Mesenchymal stem cell (in vitro differentiated cells and primary cell): ENCODE measurements at regions not wholly inside any gene's neighbourhood (a gene's known extent, or its start where the extent isn't known, plus 50 kb on each side); places are given as distances from the start of the nearest gene placed in this dataset.
A peak's percentile ranks its signal among the peaks of the same experiment; 100 is the strongest.

ENCODE experiments used
- DNase-seq: peaks from one replicate; pipeline ENCODE4 v3.0.0-alpha.2; 2013
- H2AFZ ChIP-seq: one replicate; pipeline ENCODE4 v1.6.1; 2013; ENCODE audit warnings: low read depth, mild to moderate bottlenecking, control low read depth, inconsistent platforms, low read length, moderate library complexity
- H2AK5ac ChIP-seq: 2 replicates; pipeline ENCODE4 v1.6.1; 2013; ENCODE audit warnings: low read length, moderate library complexity, mild to moderate bottlenecking, inconsistent platforms; ENCODE audit not compliant: severe bottlenecking
- H2BK120ac ChIP-seq: one replicate; pipeline ENCODE4 v1.6.1; 2013; ENCODE audit warnings: low read depth, mild to moderate bottlenecking, inconsistent platforms, low read length, moderate library complexity
- H2BK12ac ChIP-seq, 2 experiments: one replicate each; pipeline ENCODE4 v1.6.1; 2013; ENCODE audit warnings: inconsistent platforms in 2 of 2, low read length in 2 of 2, mild to moderate bottlenecking in 2 of 2, moderate library complexity in 2 of 2, control low read depth in 1 of 2
- H2BK15ac ChIP-seq: one replicate; pipeline ENCODE4 v1.6.1; 2013; ENCODE audit warnings: mild to moderate bottlenecking, low read depth, inconsistent platforms; ENCODE audit not compliant: poor library complexity, severe bottlenecking
- H2BK5ac ChIP-seq: 2 replicates; pipeline ENCODE4 v1.6.1; 2013; ENCODE audit warnings: low read depth, mild to moderate bottlenecking, low read length, control low read depth, inconsistent platforms; ENCODE audit not compliant: poor library complexity, severe bottlenecking
- H3K14ac ChIP-seq, 2 experiments: one replicate each; pipeline ENCODE4 v1.6.1; 2013; ENCODE audit warnings: inconsistent platforms in 2 of 2, low read length in 2 of 2, control low read depth in 1 of 2, mild to moderate bottlenecking in 1 of 2, moderate library complexity in 1 of 2
- H3K18ac ChIP-seq, 2 experiments: one replicate each; pipeline ENCODE4 v1.6.1; 2013; ENCODE audit warnings: inconsistent platforms in 2 of 2, low read length in 2 of 2, control low read depth in 1 of 2, low read depth in 1 of 2, mild to moderate bottlenecking in 1 of 2
- H3K23ac ChIP-seq, 2 experiments: one replicate each; pipeline ENCODE4 v1.6.1; 2013; ENCODE audit warnings: inconsistent platforms in 2 of 2, low read length in 2 of 2, mild to moderate bottlenecking in 2 of 2, moderate library complexity in 2 of 2, control low read depth in 1 of 2
- H3K27ac ChIP-seq: 2 replicates; pipeline ENCODE4 v1.5.1; 2013; ENCODE audit warnings: mild to moderate bottlenecking, moderate library complexity, low read length, control low read depth, inconsistent platforms; ENCODE audit not compliant: poor library complexity, severe bottlenecking
- H3K27me3 ChIP-seq, 2 experiments: 2 replicates each; pipeline versions ENCODE4 v1.6.1 to v1.7.0; 2013; ENCODE audit warnings: low read length in 2 of 2, mild to moderate bottlenecking in 2 of 2, moderate library complexity in 2 of 2, control low read depth in 1 of 2, inconsistent platforms in 1 of 2; ENCODE audit not compliant: control insufficient read depth in 1 of 2, insufficient read depth in 1 of 2
- H3K36me3 ChIP-seq, 2 experiments: 2 replicates each; pipeline versions ENCODE4 v1.6.1 to v1.7.0; 2013; ENCODE audit warnings: low read length in 2 of 2, control low read depth in 1 of 2, inconsistent platforms in 1 of 2, low read depth in 1 of 2, mild to moderate bottlenecking in 1 of 2; ENCODE audit not compliant: insufficient read depth in 2 of 2, control insufficient read depth in 1 of 2
- H3K4ac ChIP-seq, 2 experiments: one replicate each; pipeline ENCODE4 v1.6.1; 2013; ENCODE audit warnings: inconsistent platforms in 2 of 2, low read length in 2 of 2, mild to moderate bottlenecking in 2 of 2, moderate library complexity in 2 of 2, control low read depth in 1 of 2, low read depth in 1 of 2
- H3K4me1 ChIP-seq: 2 replicates; pipeline ENCODE4 v1.6.1; 2013; ENCODE audit warnings: low read depth, low read length, control low read depth; ENCODE audit not compliant: control insufficient read depth, insufficient read depth
- H3K4me2 ChIP-seq: 2 replicates; pipeline ENCODE4 v1.6.1; 2013; ENCODE audit warnings: low read length, mild to moderate bottlenecking, inconsistent platforms; ENCODE audit not compliant: poor library complexity, severe bottlenecking
- H3K4me3 ChIP-seq, 2 experiments: 2 replicates each; pipeline versions ENCODE4 v1.5.1 to v1.7.0; 2013; ENCODE audit warnings: low read length in 2 of 2, mild to moderate bottlenecking in 2 of 2, control low read depth in 1 of 2, low read depth in 1 of 2; ENCODE audit not compliant: insufficient read depth in 1 of 2
- H3K79me1 ChIP-seq: replicated peaks from 2 replicates; pipeline ENCODE4 v1.6.1; 2013; ENCODE audit warnings: mild to moderate bottlenecking, control low read depth, low read length, inconsistent platforms; ENCODE audit not compliant: poor library complexity, severe bottlenecking
- H3K9ac ChIP-seq: 2 replicates; pipeline ENCODE4 v1.7.0; 2013; ENCODE audit warnings: mild to moderate bottlenecking, low read length, moderate library complexity
- H3K9me3 ChIP-seq: 2 replicates; pipeline ENCODE4 v1.7.0; 2013; ENCODE audit warnings: mild to moderate bottlenecking, low read length; ENCODE audit not compliant: control insufficient read depth
- H4K8ac ChIP-seq: one replicate; pipeline ENCODE4 v1.6.1; 2013; ENCODE audit warnings: inconsistent platforms, mild to moderate bottlenecking, low read length, moderate library complexity
- H4K91ac ChIP-seq: one replicate; pipeline ENCODE4 v1.6.1; 2013; ENCODE audit warnings: mild to moderate bottlenecking, low read length, inconsistent platforms
- WGBS: methylation state at CpG from one replicate; pipeline ENCODE4 v1.1.7; 2013; ENCODE audit warnings: mixed read lengths; 5-methylcytosine and 5-hydroxymethylcytosine counted together

GRCh38 chr16:51698647-51699046 is 547.6 kb upstream of the SALL1 start:
- Histone ChIP-seq H3K79me1 (no peaks in the 10 kb centered on the region), H2BK15ac (no peak overlapping the region), H3K27ac (no peak overlapping the region), H3K36me3 (no peaks in the 10 kb centered on the region), H2BK12ac (no peak overlapping the region), H4K91ac (no peak overlapping the region), H2BK5ac (no peak overlapping the region), H3K4me2 (no peak overlapping the region), H3K9me3 (peaks cover 9% of the 10 kb centered on the region), H3K27me3 (peaks cover 3 to 4% of the 10 kb centered on the region in 2 experiments), H3K18ac (no peak overlapping the region), H2BK120ac (no peak overlapping the region), H3K4me3 (no peak overlapping the region), H3K9ac (no peak overlapping the region), H3K23ac (no peak overlapping the region), H2AFZ (no peak overlapping the region), H4K8ac (no peak overlapping the region), H2AK5ac (no peak overlapping the region), H3K4me1 (no peaks in the 10 kb centered on the region), H3K14ac (no peak overlapping the region), H3K4ac (no peak overlapping the region)
- WGBS = 85% methylated on average over 2 of the region's 2 CpGs
- no peak for DNase-seq

DNA sequence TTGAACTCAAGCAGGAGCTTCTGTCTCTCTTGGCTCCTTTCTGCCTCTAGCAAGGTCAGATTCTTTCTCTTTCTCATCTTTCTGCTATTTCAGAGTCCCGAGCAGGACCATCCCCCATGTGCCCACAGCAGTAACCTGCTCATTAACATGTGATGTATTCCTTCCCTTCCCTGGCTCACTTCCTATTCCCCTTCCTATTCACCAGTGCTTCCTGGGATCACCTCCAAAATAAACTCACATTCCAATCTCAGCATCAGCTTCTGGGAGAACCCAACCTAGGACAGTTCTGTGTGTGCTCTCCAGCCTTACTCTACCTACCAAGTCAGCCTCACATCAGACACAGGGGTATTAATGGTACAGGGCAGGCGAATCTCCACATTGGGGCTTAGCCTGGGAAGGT is 546.4 kb upstream of the SALL1 start:
- DNase-seq = no peak
- Histone ChIP-seq H3K4me3 (no peak overlapping the region), H3K79me1 (no peaks in the 10 kb centered on the region), H3K23ac (peak overlapping the region in 1 of 2 experiments; percentile 24), H3K9ac (no peak overlapping the region), H3K4me2 (no peak overlapping the region), H3K18ac (no peak overlapping the region), H2AK5ac (no peak overlapping the region), H2BK15ac (no peak overlapping the region), H3K27ac (no peak overlapping the region), H3K36me3 (no peaks in the 10 kb centered on the region), H3K4me1 (no peaks in the 10 kb centered on the region), H2BK120ac (no peak overlapping the region), H2BK5ac (no peak overlapping the region), H3K27me3 (peaks cover 3 to 4% of the 10 kb centered on the region in 2 experiments), H3K14ac (no peak overlapping the region), H2BK12ac (no peak overlapping the region), H4K91ac (peak overlapping the region; percentile 30), H3K4ac (no peak overlapping the region), H3K9me3 (peaks cover 5% of the 10 kb centered on the region), H2AFZ (no peak overlapping the region), H4K8ac (no peak overlapping the region)
- 73% methylated on average over 2 of the region's 2 CpGs for WGBS

DNA sequence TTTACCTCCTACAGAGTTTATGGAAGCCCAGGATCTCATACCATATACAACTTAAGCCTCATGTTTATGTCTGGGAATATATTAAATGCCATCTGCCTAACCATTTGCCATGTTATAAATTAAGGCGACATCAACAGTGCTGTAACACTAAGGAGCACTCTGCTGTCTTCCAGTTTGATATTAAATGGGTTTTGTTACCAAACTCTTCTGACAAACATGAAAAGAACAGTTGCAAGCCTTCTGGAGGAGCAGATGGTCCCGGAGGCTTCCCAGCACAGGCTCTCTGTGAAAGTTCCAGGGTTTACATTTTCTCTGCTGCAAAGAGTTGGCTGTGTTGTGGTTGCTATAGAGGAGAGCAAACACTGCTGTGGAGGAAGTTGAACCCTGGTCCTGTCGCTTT is 545.3 kb upstream of the SALL1 start:
- Histone ChIP-seq H3K27ac (no peak overlapping the region), H3K4me2 (no peak overlapping the region), H3K23ac (no peak overlapping the region), H3K18ac (no peak overlapping the region), H2BK15ac (no peak overlapping the region), H3K27me3 (peaks cover 3 to 4% of the 10 kb centered on the region in 2 experiments), H3K36me3 (no peaks in the 10 kb centered on the region), H3K4me1 (no peaks in the 10 kb centered on the region), H2BK120ac (no peak overlapping the region), H2AK5ac (no peak overlapping the region), H3K4me3 (no peak overlapping the region), H2BK5ac (no peak overlapping the region), H3K4ac (no peak overlapping the region), H3K14ac (no peak overlapping the region), H3K9me3 (peaks cover 6% of the 10 kb centered on the region), H2AFZ (no peak overlapping the region), H2BK12ac (no peak overlapping the region), H4K91ac (no peak overlapping the region), H4K8ac (no peak overlapping the region), H3K79me1 (no peaks in the 10 kb centered on the region), H3K9ac (no peak overlapping the region)
- 78% methylated on average over 2 of the region's 3 CpGs for WGBS
- peak; percentile 9 for DNase-seq

DNA sequence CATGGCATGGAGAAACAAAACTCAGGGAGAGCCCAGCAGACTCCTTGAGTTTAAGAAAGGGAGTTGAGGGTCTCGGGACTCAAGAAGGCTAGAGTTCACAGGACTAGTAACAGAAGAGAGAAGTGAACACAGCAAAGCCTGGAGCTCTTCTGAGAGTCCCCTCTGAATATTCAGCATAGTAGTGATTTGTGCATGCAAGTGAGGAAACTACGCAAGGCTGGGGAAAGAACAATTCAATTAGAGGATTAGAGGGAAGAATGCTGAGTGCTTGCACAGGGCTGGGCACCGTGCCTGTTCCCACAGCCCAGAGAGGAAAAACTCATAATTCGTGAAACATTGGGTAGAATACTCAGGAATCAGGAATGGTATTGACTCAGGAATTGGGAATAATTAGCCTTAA is 540.0 kb upstream of the SALL1 start:
- Histone ChIP-seq H2AK5ac (no peak overlapping the region), H4K8ac (no peak overlapping the region), H2BK15ac (no peak overlapping the region), H3K18ac (no peak overlapping the region), H2BK120ac (no peak overlapping the region), H3K14ac (no peak overlapping the region), H3K23ac (no peak overlapping the region), H3K79me1 (no peaks in the 10 kb centered on the region), H3K4me1 (no peaks in the 10 kb centered on the region), H3K27ac (no peak overlapping the region), H3K27me3 (no peaks in the 10 kb centered on the region), H3K4ac (no peak overlapping the region), H2BK5ac (no peak overlapping the region), H3K4me2 (no peak overlapping the region), H2AFZ (no peak overlapping the region), H3K4me3 (no peak overlapping the region), H4K91ac (no peak overlapping the region), H2BK12ac (no peak overlapping the region), H3K9ac (no peak overlapping the region), H3K36me3 (no peaks in the 10 kb centered on the region), H3K9me3 (peaks cover 14% of the 10 kb centered on the region)
- DNase-seq = no peak
- 93% methylated on average over 4 of the region's 4 CpGs for WGBS
